Endothelial cell of umbilical vein (primary cell): ENCODE measurements at regions not wholly inside any gene's neighbourhood (a gene's known extent, or its start where the extent isn't known, plus 50 kb on each side); places are given as distances from the start of the nearest gene placed in this dataset.

Experiments
- BruUV-seq: library from RNA; stranded (reverse); fragments of 400-500 nt; replicated peaks from 2 replicates; lab custom pipeline; 2021; lab: Mats Ljungman, UMichigan
- CTCF ChIA-PET: fragments of 300-600, 350-600 bp; sonication (Branson Sonifier 250); formaldehyde crosslinking; loops from one replicate; lab custom pipeline; 2021; ENCODE audit warnings: antibody characterized with exemption, inconsistent platforms; lab: Charles Lee
- POLR2A ChIA-PET: fragments of 300-600, 350-600 bp; sonication (Branson Sonifier 250); formaldehyde crosslinking; loops from one replicate; lab custom pipeline; 2021; ENCODE audit warnings: antibody characterized with exemption, inconsistent platforms; lab: Charles Lee
- DNase-seq: peaks from one replicate; pipeline ENCODE4 v3.0.0-alpha.2; 2011; ENCODE audit warnings: low read depth, low spot score
- FAIRE-seq: peaks from 2 replicates; lab custom pipeline; 2011; peaks lifted over from hg19 to GRCh38; lab: Jason Lieb, UNC
- H2AFZ ChIP-seq: 2 replicates; pipeline ENCODE4 v1.6.0; 2012; ENCODE audit warnings: low read depth, low read length, control low read depth, inconsistent platforms
- H3K27ac ChIP-seq: 2 replicates; pipeline ENCODE4 v1.5.1; 2011; ENCODE audit warnings: low read depth, mild to moderate bottlenecking, control low read depth, low read length, moderate library complexity; ENCODE audit not compliant: insufficient read depth
- H3K27me3 ChIP-seq, 2 experiments: 2 replicates each; pipeline versions ENCODE4 v1.6.0 to v1.6.1; 2011; ENCODE audit warnings: low read length in 2 of 2, mixed read lengths in 1 of 2; ENCODE audit not compliant: control insufficient read depth in 2 of 2, insufficient read depth in 2 of 2
- H3K36me3 ChIP-seq, 2 experiments: 2 replicates in 1 of 2; 3 replicates in 1 of 2; pipeline ENCODE4 v1.5.1; 2011; ENCODE audit warnings: low read length in 2 of 2, mild to moderate bottlenecking in 1 of 2, moderate library complexity in 1 of 2; ENCODE audit not compliant: control insufficient read depth in 2 of 2, insufficient read depth in 2 of 2; ENCODE audit errors: extremely low read depth in 1 of 2
- H3K4me1 ChIP-seq: 3 replicates; pipeline ENCODE4 v1.5.1; 2011; ENCODE audit warnings: mild to moderate bottlenecking, low read length; ENCODE audit not compliant: control insufficient read depth, insufficient read depth; ENCODE audit errors: extremely low read depth
- H3K4me2 ChIP-seq: 2 replicates; pipeline ENCODE4 v1.6.1; 2011; ENCODE audit warnings: low read length, control low read depth, mixed read lengths; ENCODE audit not compliant: insufficient read depth
- H3K4me3 ChIP-seq, 3 experiments: fragments of 200-600 bp in 1 of 3; sonication (generic), shearing (Covaris generic) in 1 of 3; replicated peaks in 1 of 3; 2 replicates each; pipeline ENCODE4 v1.5.1; 2011 to 2016; ENCODE audit warnings: control low read depth in 3 of 3, low read length in 3 of 3, mild to moderate bottlenecking in 2 of 3, inconsistent platforms in 1 of 3, low read depth in 1 of 3, moderate library complexity in 1 of 3; ENCODE audit not compliant: insufficient read depth in 1 of 3
- H3K79me2 ChIP-seq: 2 replicates; pipeline ENCODE4 v1.6.0; 2012; ENCODE audit warnings: low read length, inconsistent platforms; ENCODE audit not compliant: control insufficient read depth, insufficient read depth
- H3K9ac ChIP-seq: replicated peaks from 2 replicates; pipeline ENCODE3; 2011; ENCODE audit warnings: low read length, control low read depth; ENCODE audit not compliant: insufficient read depth; ENCODE audit errors: extremely low read depth
- H3K9me1 ChIP-seq: replicated peaks from 3 replicates; pipeline ENCODE4 v1.6.0; 2011; ENCODE audit warnings: mild to moderate bottlenecking, low read length; ENCODE audit not compliant: control insufficient read depth, insufficient read depth; ENCODE audit errors: extremely low read depth
- H3K9me3 ChIP-seq: replicated peaks from 2 replicates; pipeline ENCODE4 v1.5.1; 2012; ENCODE audit warnings: low read length, inconsistent platforms; ENCODE audit not compliant: control insufficient read depth, insufficient read depth
- H4K20me1 ChIP-seq: replicated peaks from 2 replicates; pipeline ENCODE3; 2011; ENCODE audit warnings: mild to moderate bottlenecking, low read length; ENCODE audit not compliant: control insufficient read depth, insufficient read depth; ENCODE audit errors: extremely low read depth
- CTCF ChIP-seq, 2 donors: IDR thresholded peaks; 1 replicate in 1 of 2; 2 replicates in 1 of 2; pipeline ENCODE4 v1.5.1; 2011; ENCODE audit warnings: low read length in 2 of 2, mild to moderate bottlenecking in 2 of 2, moderate library complexity in 2 of 2, control low read depth in 1 of 2, inconsistent platforms in 1 of 2, low read depth in 1 of 2; ENCODE audit not compliant: insufficient read depth in 1 of 2; ENCODE audit errors: extremely low read depth in 1 of 2
- FOS ChIP-seq: IDR thresholded peaks from 2 replicates; pipeline ENCODE4 v1.6.1; 2011; ENCODE audit warnings: mild to moderate bottlenecking, low read length, moderate library complexity, borderline replicate concordance; ENCODE audit not compliant: insufficient read depth
- GATA2 ChIP-seq: IDR thresholded peaks from 2 replicates; pipeline ENCODE4 v1.7.0; 2011; ENCODE audit warnings: low read depth, mild to moderate bottlenecking, moderate library complexity, mixed read lengths, low read length; ENCODE audit not compliant: insufficient read length, insufficient read depth
- JUN ChIP-seq: IDR thresholded peaks from 2 replicates; pipeline ENCODE4 v1.6.1; 2011; ENCODE audit warnings: borderline replicate concordance, low read depth; ENCODE audit not compliant: insufficient read length, insufficient read depth
- MAX ChIP-seq: IDR thresholded peaks from 2 replicates; pipeline ENCODE4 v1.6.1; 2011; ENCODE audit not compliant: insufficient read depth, insufficient read length
- POLR2AphosphoS5 ChIP-seq: IDR thresholded peaks from 2 replicates; pipeline ENCODE4 v1.6.1; 2012; ENCODE audit warnings: low read depth, mild to moderate bottlenecking, control low read depth, low read length, moderate library complexity; ENCODE audit not compliant: insufficient read depth
- dilution Hi-C: fragments of 300-500 bp; cut with MboI; formaldehyde crosslinking; loops from one replicate; pipeline ENCODE4 v1.15.0; 2019; ENCODE audit warnings: low sequenced_read_pairs; ENCODE audit not compliant: extremely low pct_ligation_motif_present
- intact Hi-C: fragments of 100-400 bp; cut with micrococcal nuclease; formaldehyde crosslinking; loops from one replicate; pipeline ENCODE4 v1.10.0; 2022

- H3K9me1 ChIP-seq = no peaks in the 10 kb centered on the region
- TF ChIP-seq JUN (no peak), MAX (no peak), CTCF (IDR thresholded peaks at IDR 0.05; ENCODE audit: extremely low read depth in 1 of 2, insufficient read depth in 1 of 2, low read depth in 1 of 2, low read length in 2 of 2) (no peak), GATA2 (no peak), POLR2AphosphoS5 (no peak), FOS (no peak)
- no peak for DNase-seq
- FAIRE-seq = no peak
- no TSS peak for BruUV-seq
- H3K27me3 ChIP-seq = peaks cover 0 to 3% of the 10 kb centered on the region in 2 experiments
- H3K79me2 ChIP-seq = no peaks in the 10 kb centered on the region
- no peaks in the 10 kb centered on the region for H3K36me3 ChIP-seq
- H3K9ac ChIP-seq = no peak overlapping the region
- no peaks in the 10 kb centered on the region for H4K20me1 ChIP-seq
- no peak overlapping the region for H3K27ac ChIP-seq
- no peaks in the 10 kb centered on the region for H3K9me3 ChIP-seq
- intact Hi-C loops = no loop called here
- H3K4me2 ChIP-seq = no peak overlapping the region
- dilution Hi-C loops = no loop called here
- POLR2A ChIA-PET = no interaction called here
- H3K4me3 ChIP-seq = no peak overlapping the region
- H3K4me1 ChIP-seq = no peaks in the 10 kb centered on the region
- no peak overlapping the region for H2AFZ ChIP-seq
- CTCF ChIA-PET = interaction anchor here (0.9 to 1.5 kb wide), 2 partner anchors 23 to 340 kb away, joined by 3 read pairs; partner anchors contain the start of gene WDR41
These were observed 58.0 kb upstream of the PDE8B start for GRCh38 chr5:77152441-77152840.
